Breast epithelium (tissue), 4 donors: ENCODE measurements at regions not wholly inside any gene's neighbourhood (a gene's known extent, or its start where the extent isn't known, plus 50 kb on each side); places are given as distances from the start of the nearest gene placed in this dataset.

Source experiments
- DNase-seq, 2 donors: peaks; one replicate each; pipeline ENCODE4 v3.0.0-alpha.2; 2019; ENCODE audit warnings: low spot score in 2 of 2
- H3K27ac ChIP-seq, 2 donors: fragments of 200-600 bp; sonication (generic) in 1 of 2; one replicate each; pipeline ENCODE4 v1.5.1; 2016 to 2019; ENCODE audit warnings: mild to moderate bottlenecking in 1 of 2
- H3K27me3 ChIP-seq, 2 donors: fragments of 200-600 bp; sonication (generic) in 1 of 2; one replicate each; pipeline versions ENCODE4 v1.5.1 to v1.6.0; 2017 to 2019; ENCODE audit warnings: control low read depth in 1 of 2, mild to moderate bottlenecking in 1 of 2
- H3K36me3 ChIP-seq: fragments of 200-600 bp; one replicate; pipeline ENCODE4 v1.5.1; 2019
- H3K4me1 ChIP-seq, 2 donors: fragments of 200-600 bp; sonication (generic); one replicate each; pipeline ENCODE4 v1.5.1; 2016 to 2019; ENCODE audit warnings: control low read depth in 1 of 2
- H3K4me3 ChIP-seq, 3 donors: fragments of 200-600 bp; sonication (generic); 1 replicate in 2 of 3; 2 replicates in 1 of 3; pipeline ENCODE4 v1.5.1; 2016 to 2019; ENCODE audit warnings: mild to moderate bottlenecking in 3 of 3, moderate library complexity in 2 of 3
- H3K9me3 ChIP-seq, 2 donors: fragments of 200-600 bp; sonication (generic) in 1 of 2; one replicate each; pipeline ENCODE4 v1.5.1; 2016 to 2019; ENCODE audit warnings: control low read depth in 1 of 2
- POLR2A ChIP-seq: fragments of 450-650 bp; IDR thresholded peaks from one replicate; pipeline ENCODE4 v1.6.1; 2016; ENCODE audit warnings: antibody characterized with exemption, mild to moderate bottlenecking, moderate library complexity
- POLR2AphosphoS5 ChIP-seq, 3 donors: sonication (generic); formaldehyde crosslinking; IDR thresholded peaks; one replicate each; pipeline ENCODE4 v1.6.1; 2017; ENCODE audit warnings: antibody characterized with exemption in 3 of 3
- intact Hi-C: fragments of 100-400 bp; cut with DNase I; formaldehyde crosslinking; loops from one replicate; pipeline ENCODE4 v1.15.1; 2023; ENCODE audit warnings: low total_unique reads
- TF ChIP-seq, protein P1 (sequence below), 3 donors: fragments of 450-650 bp; IDR thresholded peaks; one replicate each; pipeline ENCODE4 v1.5.1; 2016 to 2017; ENCODE audit warnings: antibody characterized with exemption in 3 of 3, mild to moderate bottlenecking in 3 of 3, moderate library complexity in 3 of 3

DNA sequence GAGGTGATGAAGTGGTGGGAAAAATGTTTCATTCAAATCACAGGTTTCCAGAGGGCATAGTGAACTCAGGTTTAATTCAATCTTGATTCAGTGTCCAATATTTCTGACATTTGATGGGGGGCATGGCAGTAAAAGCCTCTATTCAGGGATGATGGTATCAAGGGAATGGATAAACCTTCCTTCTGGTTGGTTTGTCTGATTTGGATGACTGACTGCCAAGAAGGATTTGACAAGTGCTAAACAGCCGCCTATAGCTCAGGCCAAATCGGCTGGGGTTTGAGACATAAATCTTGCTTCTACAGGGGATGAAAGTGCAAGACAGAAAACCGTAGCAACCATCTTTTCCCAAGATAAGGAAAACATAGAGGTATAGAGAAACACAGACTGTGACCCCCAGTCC is 121.8 kb upstream of the C11orf87 start:
- TF ChIP-seq POLR2A = no peak
- TF ChIP-seq, protein P1, sequence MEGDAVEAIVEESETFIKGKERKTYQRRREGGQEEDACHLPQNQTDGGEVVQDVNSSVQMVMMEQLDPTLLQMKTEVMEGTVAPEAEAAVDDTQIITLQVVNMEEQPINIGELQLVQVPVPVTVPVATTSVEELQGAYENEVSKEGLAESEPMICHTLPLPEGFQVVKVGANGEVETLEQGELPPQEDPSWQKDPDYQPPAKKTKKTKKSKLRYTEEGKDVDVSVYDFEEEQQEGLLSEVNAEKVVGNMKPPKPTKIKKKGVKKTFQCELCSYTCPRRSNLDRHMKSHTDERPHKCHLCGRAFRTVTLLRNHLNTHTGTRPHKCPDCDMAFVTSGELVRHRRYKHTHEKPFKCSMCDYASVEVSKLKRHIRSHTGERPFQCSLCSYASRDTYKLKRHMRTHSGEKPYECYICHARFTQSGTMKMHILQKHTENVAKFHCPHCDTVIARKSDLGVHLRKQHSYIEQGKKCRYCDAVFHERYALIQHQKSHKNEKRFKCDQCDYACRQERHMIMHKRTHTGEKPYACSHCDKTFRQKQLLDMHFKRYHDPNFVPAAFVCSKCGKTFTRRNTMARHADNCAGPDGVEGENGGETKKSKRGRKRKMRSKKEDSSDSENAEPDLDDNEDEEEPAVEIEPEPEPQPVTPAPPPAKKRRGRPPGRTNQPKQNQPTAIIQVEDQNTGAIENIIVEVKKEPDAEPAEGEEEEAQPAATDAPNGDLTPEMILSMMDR (IDR thresholded peaks at IDR 0.05) = no peak
- TF ChIP-seq POLR2AphosphoS5 (IDR thresholded peaks at IDR 0.05) = no peak

DNA sequence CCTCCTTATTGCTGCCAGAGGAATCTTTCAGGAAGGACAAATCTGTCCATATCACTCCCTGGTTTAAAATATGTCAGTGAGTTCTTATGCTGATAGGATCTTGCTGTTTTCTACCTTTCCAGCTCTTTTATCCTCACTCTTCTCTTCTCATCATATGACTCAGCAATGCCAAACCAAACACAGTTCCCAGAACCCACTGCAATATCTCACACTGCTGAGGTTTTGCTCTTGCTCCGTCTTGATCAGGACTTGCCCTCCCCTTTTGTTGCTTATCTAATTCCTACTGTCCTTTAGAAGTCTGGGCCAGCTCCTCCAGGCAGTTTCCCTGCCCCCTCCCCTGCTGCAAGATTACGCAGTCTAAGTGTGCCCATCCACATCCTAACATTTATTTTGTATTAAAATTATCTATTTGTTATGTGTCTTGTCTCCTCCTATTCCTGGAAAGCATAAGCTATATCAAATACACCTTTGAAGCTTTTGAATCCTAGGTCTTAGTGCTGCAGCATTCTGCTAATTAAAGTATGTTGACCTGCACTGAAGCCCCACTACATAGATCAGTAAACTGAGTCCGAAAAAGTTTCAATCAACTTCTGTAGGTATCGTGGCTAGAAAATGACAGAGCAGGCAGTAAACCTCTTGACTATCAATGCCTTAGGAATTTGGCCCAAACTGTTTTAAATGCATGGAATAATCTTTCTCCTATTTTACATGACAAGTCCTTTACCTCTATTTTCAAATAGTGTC is 119.2 kb upstream of the C11orf87 start:
- Histone ChIP-seq H3K4me3 (no peak overlapping the region), H3K27ac (no peak overlapping the region), H3K36me3 (no peaks in the 10 kb centered on the region), H3K4me1 (no peaks in the 10 kb centered on the region), H3K9me3 (no peaks in the 10 kb centered on the region), H3K27me3 (no peaks in the 10 kb centered on the region)
- intact Hi-C loops = no loop called here
- TF ChIP-seq POLR2A (no peak), POLR2AphosphoS5 (IDR thresholded peaks at IDR 0.05) (no peak)
- TF ChIP-seq, protein P1 (IDR thresholded peaks at IDR 0.05) = no peak
- no peak for DNase-seq

More for the DNA sequence above, 121.8 kb upstream of the C11orf87 start:
- Histone ChIP-seq H3K4me1 (no peaks in the 10 kb centered on the region), H3K36me3 (no peaks in the 10 kb centered on the region), H3K27ac (no peak overlapping the region), H3K27me3 (no peaks in the 10 kb centered on the region), H3K9me3 (no peaks in the 10 kb centered on the region), H3K4me3 (no peak overlapping the region)
- intact Hi-C loops = no loop called here
- DNase-seq = no peak

DNA sequence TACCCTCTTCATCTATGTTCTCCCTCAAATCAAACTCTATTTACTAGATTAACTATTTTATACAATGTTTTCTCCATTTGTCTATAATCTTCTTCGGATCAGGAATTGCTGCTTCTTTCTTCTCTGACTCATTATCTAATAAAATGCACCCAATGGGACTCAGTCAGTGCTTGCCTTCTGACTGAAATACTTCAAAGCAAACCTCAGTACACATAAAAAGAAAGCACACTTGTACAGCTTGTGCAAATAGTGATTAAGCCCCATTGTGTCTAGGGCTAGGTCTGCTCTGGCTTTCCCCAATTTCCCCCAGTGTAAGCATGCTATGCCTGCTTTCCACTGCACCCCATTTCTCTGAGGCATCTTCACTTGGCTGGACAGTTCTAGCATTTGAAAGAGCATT is 118.6 kb upstream of the C11orf87 start:
- no peaks in the 10 kb centered on the region for H3K36me3 ChIP-seq
- no peak for DNase-seq
- no peak for TF ChIP-seq POLR2AphosphoS5 (IDR thresholded peaks at IDR 0.05)
- no peak for TF ChIP-seq POLR2A
- TF ChIP-seq, protein P1 (IDR thresholded peaks at IDR 0.05) = no peak
- no peak overlapping the region for H3K27ac ChIP-seq
- no peaks in the 10 kb centered on the region for H3K27me3 ChIP-seq
- no peak overlapping the region for H3K4me3 ChIP-seq
- H3K9me3 ChIP-seq = no peaks in the 10 kb centered on the region
- intact Hi-C loops = no loop called here
- H3K4me1 ChIP-seq = no peaks in the 10 kb centered on the region

DNA sequence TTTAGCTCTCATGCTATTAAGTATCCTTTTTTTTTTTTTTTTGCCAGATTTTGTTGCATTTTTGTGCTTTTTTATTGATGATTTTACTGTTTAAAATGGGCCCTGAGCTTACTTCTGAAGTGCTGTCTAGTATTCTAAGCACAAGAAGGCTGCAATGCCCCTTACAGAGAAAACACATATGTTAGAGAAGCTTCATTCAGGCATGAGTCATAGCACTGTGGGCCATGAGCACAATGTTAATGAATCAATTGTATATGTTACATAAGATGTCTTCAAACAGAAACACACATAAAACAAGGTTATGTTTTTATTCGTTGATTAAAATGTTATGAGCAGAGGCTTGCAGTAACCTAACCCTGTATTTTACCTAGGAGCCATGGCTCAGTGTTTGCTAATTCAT is 117.8 kb upstream of the C11orf87 start:
- no peaks in the 10 kb centered on the region for H3K36me3 ChIP-seq
- H3K4me1 ChIP-seq = no peaks in the 10 kb centered on the region
- H3K27ac ChIP-seq = no peak overlapping the region
- TF ChIP-seq POLR2AphosphoS5 (IDR thresholded peaks at IDR 0.05) (no peak), POLR2A (no peak)
- TF ChIP-seq, protein P1 (IDR thresholded peaks at IDR 0.05) = no peak
- no peak overlapping the region for H3K4me3 ChIP-seq
- intact Hi-C loops = no loop called here
- no peaks in the 10 kb centered on the region for H3K9me3 ChIP-seq
- H3K27me3 ChIP-seq = no peaks in the 10 kb centered on the region
- no peak for DNase-seq

DNA sequence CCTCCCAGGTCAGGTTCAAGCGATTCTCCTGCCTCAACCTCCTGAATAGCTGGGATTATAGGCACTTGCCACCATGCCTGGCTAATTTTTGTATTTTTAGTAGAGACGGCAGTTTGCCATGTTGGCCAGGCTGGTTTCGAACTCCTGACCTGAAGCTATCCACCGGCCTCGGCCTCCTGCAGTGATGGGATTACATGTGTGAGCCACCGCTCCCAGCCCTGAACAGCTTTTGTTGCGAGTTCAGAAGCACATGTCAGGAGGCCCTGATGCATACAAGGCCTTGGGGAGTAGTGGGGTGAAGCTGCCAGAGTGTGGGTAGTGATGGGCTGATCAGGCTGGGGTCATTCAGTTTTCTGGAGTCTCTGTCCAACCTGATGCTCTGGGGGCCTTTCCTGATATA is 117.0 kb upstream of the C11orf87 start:
- Histone ChIP-seq H3K27ac (no peak overlapping the region), H3K9me3 (no peaks in the 10 kb centered on the region), H3K4me3 (no peak overlapping the region), H3K4me1 (no peaks in the 10 kb centered on the region), H3K36me3 (no peaks in the 10 kb centered on the region), H3K27me3 (no peaks in the 10 kb centered on the region)
- no peak for DNase-seq
- intact Hi-C loops = no loop called here
- no peak for TF ChIP-seq POLR2AphosphoS5 (IDR thresholded peaks at IDR 0.05)
- TF ChIP-seq POLR2A = no peak
- TF ChIP-seq, protein P1 (IDR thresholded peaks at IDR 0.05) = no peak
